GM23338 (cell line): ENCODE measurements at regions not wholly inside any gene's neighbourhood (a gene's known extent, or its start where the extent isn't known, plus 50 kb on each side); places are given as distances from the start of the nearest gene placed in this dataset.

Experiments used
- ATAC-seq: fragments of 200-7000 bp; cut with Tn5 transposase; 3 replicates; pipeline ENCODE4 v1.9.1; 2020
- DNase-seq: peaks from one replicate; pipeline ENCODE4 v3.0.0-alpha.2; 2015; ENCODE audit warnings: low spot score
- H2AFZ ChIP-seq: fragments of 200-600 bp; sonication (generic); 2 replicates; pipeline ENCODE4 v1.8.0; 2016; ENCODE audit warnings: antibody characterized with exemption, mild to moderate bottlenecking, moderate library complexity
- H3F3A ChIP-seq: fragments of 200-600 bp; sonication (generic); replicated peaks from 2 replicates; pipeline ENCODE4 v1.8.0; 2017; ENCODE audit warnings: antibody characterized with exemption, mixed run types, low read depth
- H3K27ac ChIP-seq: fragments of 200-600 bp; sonication (generic); 2 replicates; pipeline ENCODE4 v1.6.1; 2016; ENCODE audit warnings: low read depth
- H3K27me3 ChIP-seq: fragments of 200-600 bp; sonication (generic); 2 replicates; pipeline ENCODE4 v1.8.0; 2016; ENCODE audit warnings: mild to moderate bottlenecking, mixed run types, moderate library complexity; ENCODE audit not compliant: insufficient read depth
- H3K36me3 ChIP-seq: fragments of 200-600 bp; sonication (generic); 2 replicates; pipeline ENCODE4 v1.8.0; 2016; ENCODE audit warnings: mild to moderate bottlenecking; ENCODE audit not compliant: insufficient read depth
- H3K4me1 ChIP-seq: fragments of 200-600 bp; sonication (generic); 2 replicates; pipeline ENCODE4 v1.8.0; 2016; ENCODE audit warnings: mild to moderate bottlenecking, moderate library complexity; ENCODE audit not compliant: insufficient read depth
- H3K4me2 ChIP-seq: fragments of 200-600 bp; sonication (generic); 2 replicates; pipeline ENCODE4 v1.7.1; 2017; ENCODE audit warnings: mixed run types
- H3K4me3 ChIP-seq: fragments of 200-600 bp; sonication (generic); 2 replicates; pipeline ENCODE4 v1.6.1; 2016; ENCODE audit warnings: mixed run types
- H3K79me2 ChIP-seq: fragments of 200-600 bp; sonication (generic); replicated peaks from 2 replicates; pipeline ENCODE4 v1.8.0; 2017; ENCODE audit warnings: mild to moderate bottlenecking; ENCODE audit not compliant: insufficient read depth
- H3K9me2 ChIP-seq: fragments of 200-600 bp; sonication (generic); 2 replicates; pipeline ENCODE4 v1.8.0; 2017; ENCODE audit not compliant: insufficient read depth
- H4K20me1 ChIP-seq: fragments of 200-600 bp; sonication (generic); replicated peaks from 2 replicates; pipeline ENCODE4 v1.8.0; 2017; ENCODE audit warnings: mild to moderate bottlenecking; ENCODE audit not compliant: insufficient read depth
- H3K27ac Mint-ChIP-seq: 2 replicates; pipeline ENCODE4 v1.8.0; 2020; ENCODE audit warnings: inconsistent platforms, mild to moderate bottlenecking, moderate library complexity, mixed read lengths
- H3K27me3 Mint-ChIP-seq: 3 replicates; pipeline ENCODE4 v1.8.0; 2022; ENCODE audit warnings: low read depth, mild to moderate bottlenecking, moderate library complexity, mixed read lengths, inconsistent platforms; ENCODE audit not compliant: insufficient read depth, poor library complexity
- H3K36me3 Mint-ChIP-seq: 3 replicates; pipeline ENCODE4 v1.8.0; 2021; ENCODE audit warnings: low read depth, mild to moderate bottlenecking, inconsistent platforms, moderate library complexity, mixed read lengths
- H3K4me1 Mint-ChIP-seq: 3 replicates; pipeline ENCODE4 v1.8.0; 2020; ENCODE audit warnings: mild to moderate bottlenecking, inconsistent platforms, mixed read lengths
- H3K4me3 Mint-ChIP-seq: 3 replicates; pipeline ENCODE4 v1.8.0; 2021; ENCODE audit warnings: moderate library complexity, mild to moderate bottlenecking, inconsistent platforms, mixed read lengths
- H3K9me3 Mint-ChIP-seq: 3 replicates; pipeline ENCODE4 v1.8.0; 2020; ENCODE audit warnings: moderate library complexity, mild to moderate bottlenecking, inconsistent platforms, mixed read lengths
- CREB1 ChIP-seq: fragments of 250-450 bp; sonication (Bioruptor Pico); IDR thresholded peaks from 2 replicates; pipeline ENCODE4 v1.5.0; 2020; ENCODE audit warnings: low read depth, mild to moderate bottlenecking, moderate library complexity
- CTCF ChIP-seq, 2 experiments: fragments of 200-600 bp in 1 of 2; sonication (generic) in 1 of 2; conservative IDR thresholded peaks; 2 replicates each; pipeline versions ENCODE4 v1.5.1 to v1.6.1; 2016 to 2017; ENCODE audit warnings: antibody characterized with exemption in 2 of 2, low read depth in 2 of 2, mild to moderate bottlenecking in 2 of 2, moderate library complexity in 1 of 2
- ETS1 ChIP-seq: IDR thresholded peaks from 2 replicates; pipeline ENCODE4 v1.6.1; 2016; ENCODE audit warnings: antibody characterized with exemption
- EZH2phosphoT487 ChIP-seq: fragments of 200-600 bp; sonication (generic); IDR thresholded peaks from one replicate; pipeline ENCODE4 v1.8.1; 2018; ENCODE audit warnings: antibody characterized with exemption; ENCODE audit not compliant: unreplicated experiment
- JUNB ChIP-seq: IDR thresholded peaks from one replicate; pipeline ENCODE4 v1.6.1; 2016; ENCODE audit warnings: antibody characterized with exemption; ENCODE audit not compliant: unreplicated experiment
- NANOG ChIP-seq: IDR thresholded peaks from 2 replicates; pipeline ENCODE4 v1.6.1; 2016; ENCODE audit warnings: antibody characterized with exemption, borderline replicate concordance
- POLR2AphosphoS5 ChIP-seq: IDR thresholded peaks from 2 replicates; pipeline ENCODE4 v1.6.1; 2016; ENCODE audit warnings: antibody characterized with exemption, low read depth
- REST ChIP-seq: IDR thresholded peaks from one replicate; pipeline ENCODE4 v1.6.1; 2018; ENCODE audit warnings: antibody characterized with exemption; ENCODE audit not compliant: unreplicated experiment
- STAT1 ChIP-seq: IDR thresholded peaks from one replicate; pipeline ENCODE4 v1.6.1; 2016; ENCODE audit warnings: antibody characterized with exemption; ENCODE audit not compliant: unreplicated experiment
- ZNF114 ChIP-seq: fragments of 250-450 bp; sonication (Bioruptor Pico); IDR thresholded peaks from 2 replicates; pipeline ENCODE4 v1.5.0; 2020; ENCODE audit warnings: mild to moderate bottlenecking, moderate library complexity
- ZNF331 ChIP-seq: fragments of 250-450 bp; sonication (Bioruptor Pico); IDR thresholded peaks from 2 replicates; pipeline ENCODE4 v1.5.0; 2020; ENCODE audit warnings: low read depth, mild to moderate bottlenecking, moderate library complexity
- ZNF462 ChIP-seq: fragments of 250-450 bp; sonication (Bioruptor Pico); IDR thresholded peaks from 2 replicates; pipeline ENCODE4 v1.5.0; 2020; ENCODE audit warnings: mild to moderate bottlenecking, moderate library complexity

- TF ChIP-seq STAT1 (no peak), ZNF114 (CRISPR knock-in tag) (no peak), CTCF (conservative IDR thresholded peaks at IDR 0.05; ENCODE audit: low read depth in 2 of 2) (no peak), JUNB (no peak), POLR2AphosphoS5 (no peak), ZNF331 (CRISPR knock-in tag) (no peak), NANOG (no peak), EZH2phosphoT487 (no peak), CREB1 (CRISPR knock-in tag) (no peak), REST (no peak)
These were observed 119.4 kb upstream of the LY86 start (continued) for GRCh38 chr6:6469074-6469473.

- Histone ChIP-seq H3K9me2 (peaks cover 4% of the 10 kb centered on the region; the same call in 1 of the 2 replicates), H2AFZ (no peak overlapping the region), H3K79me2 (no peaks in the 10 kb centered on the region), H3K27ac (no peak overlapping the region), H3K36me3 (no peaks in the 10 kb centered on the region), H3K4me3 (no peak overlapping the region), H4K20me1 (no peaks in the 10 kb centered on the region), H3K4me1 (no peaks in the 10 kb centered on the region), H3K27me3 (no peaks in the 10 kb centered on the region), H3K4me2 (no peak overlapping the region), H3F3A (no peaks in the 10 kb centered on the region)
- H3K4me3 Mint-ChIP-seq: no peak overlapping the region
- H3K27me3 Mint-ChIP-seq: peaks cover 1% of the 10 kb centered on the region
- H3K9me3 Mint-ChIP-seq: peaks cover 5% of the 10 kb centered on the region
- DNase-seq (no peak), ATAC-seq (no peak)
- H3K36me3 Mint-ChIP-seq: no peaks in the 10 kb centered on the region
- H3K27ac Mint-ChIP-seq: no peak overlapping the region
- no peaks in the 10 kb centered on the region for H3K4me1 Mint-ChIP-seq
- TF ChIP-seq CREB1 (CRISPR knock-in tag): no peak
- TF ChIP-seq JUNB: no peak
- no peak for TF ChIP-seq STAT1
- no peak for TF ChIP-seq ZNF331 (CRISPR knock-in tag)
- no peak for TF ChIP-seq ETS1
- TF ChIP-seq ZNF462: no peak
- no peak for TF ChIP-seq ZNF114 (CRISPR knock-in tag)
These were observed 118.4 kb upstream of the LY86 start for GRCh38 chr6:6470123-6470522.
